ENCODE measurements at regions not wholly inside any gene's neighbourhood (a gene's known extent, or its start where the extent isn't known, plus 50 kb on each side); places are given as distances from the start of the nearest gene placed in this dataset.

GRCh38 chr4:165767671-165768070 lies 105.4 kb upstream of the TLL1 start:
- no peaks in the 10 kb centered on the region for H3K36me3 Mint-ChIP-seq
- Histone ChIP-seq H3K27me3 (ENCODE audit: control insufficient read depth in 2 of 2, insufficient read depth in 2 of 2, low read length in 2 of 2) (no peaks in the 10 kb centered on the region), H3K27ac (ENCODE audit: low read depth in 1 of 2, low read length in 2 of 2) (no peak overlapping the region), H3K36me3 (replicated peaks in 1 of 2; ENCODE audit: control insufficient read depth in 1 of 2, insufficient read depth in 2 of 2, low read length in 2 of 2) (no peaks in the 10 kb centered on the region), H3K4me1 (ENCODE audit: control insufficient read depth in 1 of 2, insufficient read depth in 2 of 2, low read length in 2 of 2) (no peaks in the 10 kb centered on the region), H4K20me1 (ENCODE audit: insufficient read depth, low read length) (no peaks in the 10 kb centered on the region), H3K9me3 (replicated peaks in 1 of 2; ENCODE audit: control insufficient read depth in 1 of 2, insufficient read depth in 1 of 2, low read length in 2 of 2) (no peaks in the 10 kb centered on the region), H3K4me3 (replicated peaks in 1 of 3; ENCODE audit: low read depth in 2 of 3, low read length in 3 of 3) (no peak overlapping the region), H2AFZ (ENCODE audit: insufficient read depth, low read depth, low read length, poor library complexity, severe bottlenecking) (no peak overlapping the region), H3K9ac (ENCODE audit: insufficient read depth, low read length, poor library complexity, severe bottlenecking) (no peak overlapping the region), H3K4me2 (replicated peaks; ENCODE audit: extremely low read depth, low read length, poor library complexity, severe bottlenecking) (no peak overlapping the region), H3K79me2 (ENCODE audit: insufficient read depth, low read length) (no peaks in the 10 kb centered on the region)
- no peaks in the 10 kb centered on the region for H3K4me1 Mint-ChIP-seq
- no peaks in the 10 kb centered on the region for H3K27me3 Mint-ChIP-seq (ENCODE audit: low read depth in 3 of 3)
- no CpG with 5 or more reads among the region's 1 CpG for WGBS (ENCODE audit: insufficient coverage)
- DNase-seq = no peak
- TF ChIP-seq, protein P1, sequence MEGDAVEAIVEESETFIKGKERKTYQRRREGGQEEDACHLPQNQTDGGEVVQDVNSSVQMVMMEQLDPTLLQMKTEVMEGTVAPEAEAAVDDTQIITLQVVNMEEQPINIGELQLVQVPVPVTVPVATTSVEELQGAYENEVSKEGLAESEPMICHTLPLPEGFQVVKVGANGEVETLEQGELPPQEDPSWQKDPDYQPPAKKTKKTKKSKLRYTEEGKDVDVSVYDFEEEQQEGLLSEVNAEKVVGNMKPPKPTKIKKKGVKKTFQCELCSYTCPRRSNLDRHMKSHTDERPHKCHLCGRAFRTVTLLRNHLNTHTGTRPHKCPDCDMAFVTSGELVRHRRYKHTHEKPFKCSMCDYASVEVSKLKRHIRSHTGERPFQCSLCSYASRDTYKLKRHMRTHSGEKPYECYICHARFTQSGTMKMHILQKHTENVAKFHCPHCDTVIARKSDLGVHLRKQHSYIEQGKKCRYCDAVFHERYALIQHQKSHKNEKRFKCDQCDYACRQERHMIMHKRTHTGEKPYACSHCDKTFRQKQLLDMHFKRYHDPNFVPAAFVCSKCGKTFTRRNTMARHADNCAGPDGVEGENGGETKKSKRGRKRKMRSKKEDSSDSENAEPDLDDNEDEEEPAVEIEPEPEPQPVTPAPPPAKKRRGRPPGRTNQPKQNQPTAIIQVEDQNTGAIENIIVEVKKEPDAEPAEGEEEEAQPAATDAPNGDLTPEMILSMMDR (IDR thresholded peaks at IDR 0.05) = no peak
- H3K27ac Mint-ChIP-seq = no peak overlapping the region
- H3K4me3 Mint-ChIP-seq = no peak overlapping the region
- peaks cover 0 to 8% (median 3%) of the 10 kb centered on the region in 7 donors for H3K9me3 Mint-ChIP-seq
- intact Hi-C loops (cut with micrococcal nuclease) = no loop called here

DNA sequence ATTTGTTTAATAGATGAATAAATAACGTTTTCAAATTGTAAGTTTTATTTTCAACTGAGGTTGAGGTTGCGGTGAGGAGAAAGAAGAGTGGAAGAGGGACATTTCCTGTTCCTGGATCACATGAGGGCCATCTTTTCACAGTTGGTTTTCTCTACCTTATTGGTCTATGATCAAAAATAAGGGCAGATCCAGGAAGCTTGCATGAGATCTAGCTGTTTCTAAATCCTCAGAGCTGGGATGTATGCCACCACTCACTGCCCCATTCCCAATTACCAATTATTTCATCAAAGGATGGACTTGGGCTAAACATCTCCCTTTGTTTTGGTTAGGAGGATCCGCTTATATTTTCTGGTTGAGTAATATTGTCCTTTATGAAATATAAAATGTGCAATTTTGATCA lies 104.8 kb upstream of the TLL1 start:
- no peaks in the 10 kb centered on the region for H3K27me3 Mint-ChIP-seq (ENCODE audit: low read depth in 3 of 3)
- no peaks in the 10 kb centered on the region for H4K20me1 ChIP-seq (ENCODE audit: insufficient read depth, low read length)
- no peak overlapping the region for H3K27ac ChIP-seq (ENCODE audit: low read depth in 1 of 2, low read length in 2 of 2)
- no peak overlapping the region for H3K4me2 ChIP-seq (replicated peaks; ENCODE audit: extremely low read depth, low read length, poor library complexity, severe bottlenecking)
- H3K27ac Mint-ChIP-seq = no peak overlapping the region
- WGBS (ENCODE audit: insufficient coverage) = 100% methylated on average over 1 of the region's 3 CpGs
- peaks cover 0 to 8% (median under 1%) of the 10 kb centered on the region in 7 donors for H3K9me3 Mint-ChIP-seq
- no peak overlapping the region for H3K9ac ChIP-seq (ENCODE audit: insufficient read depth, low read length, poor library complexity, severe bottlenecking)
- no peaks in the 10 kb centered on the region for H3K4me1 Mint-ChIP-seq
- intact Hi-C loops (cut with micrococcal nuclease) = no loop called here
- DNase-seq = no peak
- H3K4me1 ChIP-seq (ENCODE audit: control insufficient read depth in 1 of 2, insufficient read depth in 2 of 2, low read length in 2 of 2) = no peaks in the 10 kb centered on the region
- H3K79me2 ChIP-seq (ENCODE audit: insufficient read depth, low read length) = no peaks in the 10 kb centered on the region
- H3K9me3 ChIP-seq (replicated peaks in 1 of 2; ENCODE audit: control insufficient read depth in 1 of 2, insufficient read depth in 1 of 2, low read length in 2 of 2) = no peaks in the 10 kb centered on the region
- TF ChIP-seq, protein P1 (IDR thresholded peaks at IDR 0.05) = no peak
- no peaks in the 10 kb centered on the region for H3K27me3 ChIP-seq (ENCODE audit: control insufficient read depth in 2 of 2, insufficient read depth in 2 of 2, low read length in 2 of 2)
- H2AFZ ChIP-seq (ENCODE audit: insufficient read depth, low read depth, low read length, poor library complexity, severe bottlenecking) = no peak overlapping the region
- no peaks in the 10 kb centered on the region for H3K36me3 Mint-ChIP-seq
- H3K4me3 Mint-ChIP-seq = no peak overlapping the region
- H3K4me3 ChIP-seq (replicated peaks in 1 of 3; ENCODE audit: low read depth in 2 of 3, low read length in 3 of 3) = no peak overlapping the region
- no peaks in the 10 kb centered on the region for H3K36me3 ChIP-seq (replicated peaks in 1 of 2; ENCODE audit: control insufficient read depth in 1 of 2, insufficient read depth in 2 of 2, low read length in 2 of 2)

All from CD14-positive monocyte (primary cell).